ENCODE measurements at regions not wholly inside any gene's neighbourhood (a gene's known extent, or its start where the extent isn't known, plus 50 kb on each side); places are given as distances from the start of the nearest gene placed in this dataset.

DNA sequence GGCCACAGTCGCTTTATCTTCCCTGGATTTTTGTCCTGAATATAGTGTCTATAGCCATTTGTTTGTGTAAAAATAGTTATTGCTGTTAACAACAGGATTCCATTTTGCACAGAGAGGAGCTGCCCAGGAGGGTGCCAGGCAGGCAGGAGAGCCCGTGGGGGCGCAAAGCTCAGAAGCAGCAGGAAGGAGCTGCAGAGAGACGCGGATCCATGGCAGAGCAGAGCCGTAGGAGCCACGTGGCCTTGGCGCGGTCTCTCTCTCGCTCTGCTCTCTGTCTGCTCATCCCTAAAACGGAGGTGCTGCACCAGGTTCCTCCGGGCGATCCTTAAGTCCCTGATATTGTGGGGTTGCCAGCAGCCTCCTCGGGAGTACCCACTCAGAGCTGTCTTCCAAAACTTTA, 185.3 kb upstream of the MYT1L start:
- no peak overlapping the region for H3K9ac ChIP-seq (ENCODE audit: low read length)
- RAD21 ChIA-PET (ENCODE audit: low non-redundant PET in 1 of 2, low total read pairs in 2 of 2, uncharacterized antibody in 2 of 2, unreplicated experiment in 2 of 2): no interaction called here
- intact Hi-C loops (cut with micrococcal nuclease): no loop called here

More for the DNA sequence above, 185.3 kb upstream of the MYT1L start:
- H3K4me3 ChIP-seq (replicated peaks in 1 of 2; ENCODE audit: low read depth in 1 of 2, low read length in 2 of 2): no peak overlapping the region
- no peaks in the 10 kb centered on the region for H3K9me2 ChIP-seq (ENCODE audit: insufficient read depth)
- no peak overlapping the region for H3K27ac ChIP-seq (ENCODE audit: low read depth, low read length)
- H3K79me2 ChIP-seq (ENCODE audit: insufficient read depth, low read length): no peaks in the 10 kb centered on the region
- DNase-seq (ENCODE audit: low read depth, low spot score): no peak
- no peak for ATAC-seq
- no peaks in the 10 kb centered on the region for H3K4me1 ChIP-seq (ENCODE audit: control insufficient read depth in 1 of 2, insufficient read depth in 2 of 2, low read length in 2 of 2)
- no peak overlapping the region for H3K4me2 ChIP-seq (ENCODE audit: low read length)
- BruUV-seq (replicated peaks): no TSS peak
- no peaks in the 10 kb centered on the region for H3K36me3 ChIP-seq (ENCODE audit: control insufficient read depth in 1 of 2, insufficient read depth in 2 of 2, low read length in 2 of 2)
- TF ChIP-seq EZH2phosphoT487 (IDR thresholded peaks at IDR 0.05; ENCODE audit: borderline replicate concordance) (no peak), YY1 (IDR thresholded peaks at IDR 0.05; ENCODE audit: extremely low read depth, insufficient replicate concordance, low read depth, low read length) (no peak), SRF (IDR thresholded peaks at IDR 0.05; ENCODE audit: low read depth) (no peak), CEBPB (IDR thresholded peaks at IDR 0.05; ENCODE audit: low read depth) (no peak), SIN3A (IDR thresholded peaks at IDR 0.05; ENCODE audit: low read depth) (no peak), ZFX (IDR thresholded peaks at IDR 0.05) (no peak), EZH2 (IDR thresholded peaks at IDR 0.05) (no peak), EGR1 (IDR thresholded peaks at IDR 0.05; ENCODE audit: low read depth) (no peak), CBX3 (IDR thresholded peaks at IDR 0.05; ENCODE audit: low read depth) (no peak), ELF1 (IDR thresholded peaks at IDR 0.05; ENCODE audit: borderline replicate concordance, low read depth) (no peak), FOSL1 (IDR thresholded peaks at IDR 0.05; ENCODE audit: low read depth) (no peak), POLR2A (IDR thresholded peaks at IDR 0.05; ENCODE audit: borderline replicate concordance, extremely low read depth, insufficient read depth, insufficient read length) (no peak), JUND (IDR thresholded peaks at IDR 0.05) (no peak), RAD21 (IDR thresholded peaks at IDR 0.05; ENCODE audit: low read depth) (no peak)
- TF ChIP-seq, protein P1, sequence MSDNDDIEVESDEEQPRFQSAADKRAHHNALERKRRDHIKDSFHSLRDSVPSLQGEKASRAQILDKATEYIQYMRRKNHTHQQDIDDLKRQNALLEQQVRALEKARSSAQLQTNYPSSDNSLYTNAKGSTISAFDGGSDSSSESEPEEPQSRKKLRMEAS (IDR thresholded peaks at IDR 0.05): no peak
- TF ChIP-seq, protein P2, sequence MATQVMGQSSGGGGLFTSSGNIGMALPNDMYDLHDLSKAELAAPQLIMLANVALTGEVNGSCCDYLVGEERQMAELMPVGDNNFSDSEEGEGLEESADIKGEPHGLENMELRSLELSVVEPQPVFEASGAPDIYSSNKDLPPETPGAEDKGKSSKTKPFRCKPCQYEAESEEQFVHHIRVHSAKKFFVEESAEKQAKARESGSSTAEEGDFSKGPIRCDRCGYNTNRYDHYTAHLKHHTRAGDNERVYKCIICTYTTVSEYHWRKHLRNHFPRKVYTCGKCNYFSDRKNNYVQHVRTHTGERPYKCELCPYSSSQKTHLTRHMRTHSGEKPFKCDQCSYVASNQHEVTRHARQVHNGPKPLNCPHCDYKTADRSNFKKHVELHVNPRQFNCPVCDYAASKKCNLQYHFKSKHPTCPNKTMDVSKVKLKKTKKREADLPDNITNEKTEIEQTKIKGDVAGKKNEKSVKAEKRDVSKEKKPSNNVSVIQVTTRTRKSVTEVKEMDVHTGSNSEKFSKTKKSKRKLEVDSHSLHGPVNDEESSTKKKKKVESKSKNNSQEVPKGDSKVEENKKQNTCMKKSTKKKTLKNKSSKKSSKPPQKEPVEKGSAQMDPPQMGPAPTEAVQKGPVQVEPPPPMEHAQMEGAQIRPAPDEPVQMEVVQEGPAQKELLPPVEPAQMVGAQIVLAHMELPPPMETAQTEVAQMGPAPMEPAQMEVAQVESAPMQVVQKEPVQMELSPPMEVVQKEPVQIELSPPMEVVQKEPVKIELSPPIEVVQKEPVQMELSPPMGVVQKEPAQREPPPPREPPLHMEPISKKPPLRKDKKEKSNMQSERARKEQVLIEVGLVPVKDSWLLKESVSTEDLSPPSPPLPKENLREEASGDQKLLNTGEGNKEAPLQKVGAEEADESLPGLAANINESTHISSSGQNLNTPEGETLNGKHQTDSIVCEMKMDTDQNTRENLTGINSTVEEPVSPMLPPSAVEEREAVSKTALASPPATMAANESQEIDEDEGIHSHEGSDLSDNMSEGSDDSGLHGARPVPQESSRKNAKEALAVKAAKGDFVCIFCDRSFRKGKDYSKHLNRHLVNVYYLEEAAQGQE (IDR thresholded peaks at IDR 0.05; ENCODE audit: low read depth): no peak
- TF ChIP-seq, protein P3, sequence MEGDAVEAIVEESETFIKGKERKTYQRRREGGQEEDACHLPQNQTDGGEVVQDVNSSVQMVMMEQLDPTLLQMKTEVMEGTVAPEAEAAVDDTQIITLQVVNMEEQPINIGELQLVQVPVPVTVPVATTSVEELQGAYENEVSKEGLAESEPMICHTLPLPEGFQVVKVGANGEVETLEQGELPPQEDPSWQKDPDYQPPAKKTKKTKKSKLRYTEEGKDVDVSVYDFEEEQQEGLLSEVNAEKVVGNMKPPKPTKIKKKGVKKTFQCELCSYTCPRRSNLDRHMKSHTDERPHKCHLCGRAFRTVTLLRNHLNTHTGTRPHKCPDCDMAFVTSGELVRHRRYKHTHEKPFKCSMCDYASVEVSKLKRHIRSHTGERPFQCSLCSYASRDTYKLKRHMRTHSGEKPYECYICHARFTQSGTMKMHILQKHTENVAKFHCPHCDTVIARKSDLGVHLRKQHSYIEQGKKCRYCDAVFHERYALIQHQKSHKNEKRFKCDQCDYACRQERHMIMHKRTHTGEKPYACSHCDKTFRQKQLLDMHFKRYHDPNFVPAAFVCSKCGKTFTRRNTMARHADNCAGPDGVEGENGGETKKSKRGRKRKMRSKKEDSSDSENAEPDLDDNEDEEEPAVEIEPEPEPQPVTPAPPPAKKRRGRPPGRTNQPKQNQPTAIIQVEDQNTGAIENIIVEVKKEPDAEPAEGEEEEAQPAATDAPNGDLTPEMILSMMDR (IDR thresholded peaks at IDR 0.05 in 2 of 3, conservative IDR thresholded peaks at IDR 0.05 in 1 of 3; ENCODE audit: borderline replicate concordance in 1 of 3, insufficient read depth in 1 of 3, low read depth in 2 of 3, low read length in 2 of 3): no peak
- TF ChIP-seq, protein P4, sequence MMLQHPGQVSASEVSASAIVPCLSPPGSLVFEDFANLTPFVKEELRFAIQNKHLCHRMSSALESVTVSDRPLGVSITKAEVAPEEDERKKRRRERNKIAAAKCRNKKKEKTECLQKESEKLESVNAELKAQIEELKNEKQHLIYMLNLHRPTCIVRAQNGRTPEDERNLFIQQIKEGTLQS (IDR thresholded peaks at IDR 0.05): no peak
- TF ChIP-seq, protein P5, sequence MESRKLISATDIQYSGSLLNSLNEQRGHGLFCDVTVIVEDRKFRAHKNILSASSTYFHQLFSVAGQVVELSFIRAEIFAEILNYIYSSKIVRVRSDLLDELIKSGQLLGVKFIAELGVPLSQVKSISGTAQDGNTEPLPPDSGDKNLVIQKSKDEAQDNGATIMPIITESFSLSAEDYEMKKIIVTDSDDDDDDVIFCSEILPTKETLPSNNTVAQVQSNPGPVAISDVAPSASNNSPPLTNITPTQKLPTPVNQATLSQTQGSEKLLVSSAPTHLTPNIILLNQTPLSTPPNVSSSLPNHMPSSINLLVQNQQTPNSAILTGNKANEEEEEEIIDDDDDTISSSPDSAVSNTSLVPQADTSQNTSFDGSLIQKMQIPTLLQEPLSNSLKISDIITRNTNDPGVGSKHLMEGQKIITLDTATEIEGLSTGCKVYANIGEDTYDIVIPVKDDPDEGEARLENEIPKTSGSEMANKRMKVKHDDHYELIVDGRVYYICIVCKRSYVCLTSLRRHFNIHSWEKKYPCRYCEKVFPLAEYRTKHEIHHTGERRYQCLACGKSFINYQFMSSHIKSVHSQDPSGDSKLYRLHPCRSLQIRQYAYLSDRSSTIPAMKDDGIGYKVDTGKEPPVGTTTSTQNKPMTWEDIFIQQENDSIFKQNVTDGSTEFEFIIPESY (IDR thresholded peaks at IDR 0.05; ENCODE audit: extremely low read depth, insufficient replicate concordance, low read length): no peak
- ChIA-PET POLR2A (no interaction called here), CTCF (no interaction called here)
- no peaks in the 10 kb centered on the region for H3K9me3 ChIP-seq (ENCODE audit: control insufficient read depth in 1 of 2, insufficient read depth in 1 of 2, low read depth in 1 of 2, low read length in 2 of 2)
- no peak overlapping the region for H2AFZ ChIP-seq (ENCODE audit: low read depth, low read length, poor library complexity, severe bottlenecking)
- H4K20me1 ChIP-seq (ENCODE audit: insufficient read depth): no peaks in the 10 kb centered on the region
- H3K27me3 ChIP-seq (ENCODE audit: insufficient read depth, low read length): no peaks in the 10 kb centered on the region

Measured in HCT116 (cell line).